NT2/D1 (cell line): ENCODE measurements at regions not wholly inside any gene's neighbourhood (a gene's known extent, or its start where the extent isn't known, plus 50 kb on each side); places are given as distances from the start of the nearest gene placed in this dataset.

ENCODE experiments used
- DNase-seq: peaks from one replicate; pipeline ENCODE4 v3.0.0-alpha.2; 2011; ENCODE audit warnings: low read depth, low spot score
- H3K27me3 ChIP-seq: 2 replicates; pipeline ENCODE4 v1.6.0; 2011; ENCODE audit warnings: mild to moderate bottlenecking; ENCODE audit not compliant: insufficient read length, insufficient read depth
- H3K36me3 ChIP-seq: 2 replicates; pipeline ENCODE4 v1.6.1; 2011; ENCODE audit warnings: mild to moderate bottlenecking, low read length, mixed read lengths; ENCODE audit not compliant: insufficient read depth, insufficient read length
- H3K4me1 ChIP-seq: 2 replicates; pipeline ENCODE4 v1.5.1; 2011; ENCODE audit not compliant: insufficient read depth, insufficient read length
- H3K4me3 ChIP-seq: 2 replicates; pipeline ENCODE4 v1.5.1; 2011; ENCODE audit warnings: low read depth; ENCODE audit not compliant: insufficient read length
- H3K9ac ChIP-seq: 2 replicates; pipeline ENCODE4 v1.6.0; 2011; ENCODE audit warnings: low read depth; ENCODE audit not compliant: insufficient read length
- H3K9me3 ChIP-seq: 2 replicates; pipeline ENCODE4 v1.5.1; 2011; ENCODE audit warnings: mild to moderate bottlenecking, low read length; ENCODE audit not compliant: insufficient read depth
- SUZ12 ChIP-seq: IDR thresholded peaks from 2 replicates; pipeline ENCODE4 v1.6.1; 2011; ENCODE audit not compliant: insufficient read length, insufficient read depth; ENCODE audit errors: extremely low read depth
- YY1 ChIP-seq: IDR thresholded peaks from 2 replicates; pipeline ENCODE4 v1.6.1; 2011; ENCODE audit not compliant: insufficient read length, insufficient read depth
- ZNF274 ChIP-seq: IDR thresholded peaks from 2 replicates; pipeline ENCODE4 v1.6.1; 2011; ENCODE audit warnings: mild to moderate bottlenecking, low read depth, low read length

DNA sequence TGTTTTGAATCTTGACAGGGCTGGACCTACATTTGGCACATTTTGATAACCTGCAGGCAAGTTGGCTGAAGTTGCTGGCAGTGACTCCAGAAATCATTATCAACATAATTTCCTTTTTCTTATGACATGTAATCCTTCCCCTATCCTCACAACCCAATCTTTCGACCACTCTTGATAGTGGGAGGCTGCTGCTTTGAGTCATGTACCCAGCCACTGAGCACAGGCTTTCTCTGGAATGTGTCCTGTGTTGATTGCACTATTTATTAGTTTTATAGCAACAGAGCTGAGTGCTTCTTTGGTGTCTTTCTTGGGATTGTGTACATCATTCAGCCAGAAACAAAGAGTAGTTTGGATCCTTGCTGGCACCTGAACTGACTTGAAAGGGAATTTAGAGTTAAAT is 183.1 kb upstream of the LEF1 start:
- no peaks in the 10 kb centered on the region for H3K36me3 ChIP-seq
- H3K9me3 ChIP-seq = no peaks in the 10 kb centered on the region
- TF ChIP-seq SUZ12 (no peak), YY1 (no peak), ZNF274 (no peak)
- no peak for DNase-seq
- H3K27me3 ChIP-seq = no peaks in the 10 kb centered on the region
- no peak overlapping the region for H3K9ac ChIP-seq
- no peaks in the 10 kb centered on the region for H3K4me1 ChIP-seq
- no peak overlapping the region for H3K4me3 ChIP-seq

DNA sequence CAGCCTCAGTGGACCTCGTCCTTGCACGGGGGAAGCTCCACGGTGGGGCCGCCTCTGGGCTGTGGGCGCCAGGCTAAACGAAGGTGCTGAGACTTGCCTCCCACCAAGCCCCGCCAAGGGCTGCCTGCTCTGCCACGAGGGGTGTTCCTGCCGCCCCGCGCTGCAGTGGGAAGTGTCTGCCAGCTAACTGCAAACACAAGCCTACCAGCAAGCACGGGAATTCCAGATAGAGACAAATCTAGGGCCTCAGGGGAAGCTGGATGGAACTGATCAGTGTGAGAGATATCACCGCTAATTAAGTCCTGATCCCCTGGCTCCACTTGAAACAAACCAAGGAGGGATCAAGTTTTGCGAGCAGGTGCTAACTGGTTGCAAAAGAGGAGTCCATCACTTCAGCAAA is 181.6 kb upstream of the LEF1 start:
- no peak overlapping the region for H3K4me3 ChIP-seq
- H3K4me1 ChIP-seq = no peaks in the 10 kb centered on the region
- no peak overlapping the region for H3K9ac ChIP-seq
- H3K9me3 ChIP-seq = no peaks in the 10 kb centered on the region
- TF ChIP-seq ZNF274 = no peak
- TF ChIP-seq SUZ12 = no peak
- no peak for TF ChIP-seq YY1
- no peaks in the 10 kb centered on the region for H3K36me3 ChIP-seq
- DNase-seq = no peak
- no peaks in the 10 kb centered on the region for H3K27me3 ChIP-seq

DNA sequence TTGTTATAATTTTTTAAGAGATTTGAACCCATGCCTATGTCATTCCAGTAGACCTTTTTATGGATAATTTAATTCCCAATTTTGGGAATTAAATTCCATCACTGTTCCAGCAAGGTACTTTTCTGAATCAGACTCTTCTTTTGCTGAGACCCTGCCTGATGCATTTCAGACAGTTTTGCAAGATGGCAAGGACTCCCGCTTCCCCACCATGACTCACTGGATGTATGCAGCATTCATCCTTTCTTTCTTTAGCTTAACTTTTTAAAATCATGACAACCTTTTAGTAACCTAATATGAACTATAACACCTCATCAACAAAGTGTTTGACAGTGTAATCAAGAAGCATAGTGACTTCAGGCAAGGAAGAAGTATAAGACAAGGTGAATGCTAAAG is 178.1 kb upstream of the LEF1 start:
- Histone ChIP-seq H3K27me3 (no peaks in the 10 kb centered on the region), H3K9me3 (no peaks in the 10 kb centered on the region), H3K9ac (no peak overlapping the region), H3K4me3 (no peak overlapping the region), H3K36me3 (no peaks in the 10 kb centered on the region), H3K4me1 (no peaks in the 10 kb centered on the region)
- no peak for DNase-seq
- TF ChIP-seq SUZ12 = no peak
- no peak for TF ChIP-seq YY1
- no peak for TF ChIP-seq ZNF274

DNA sequence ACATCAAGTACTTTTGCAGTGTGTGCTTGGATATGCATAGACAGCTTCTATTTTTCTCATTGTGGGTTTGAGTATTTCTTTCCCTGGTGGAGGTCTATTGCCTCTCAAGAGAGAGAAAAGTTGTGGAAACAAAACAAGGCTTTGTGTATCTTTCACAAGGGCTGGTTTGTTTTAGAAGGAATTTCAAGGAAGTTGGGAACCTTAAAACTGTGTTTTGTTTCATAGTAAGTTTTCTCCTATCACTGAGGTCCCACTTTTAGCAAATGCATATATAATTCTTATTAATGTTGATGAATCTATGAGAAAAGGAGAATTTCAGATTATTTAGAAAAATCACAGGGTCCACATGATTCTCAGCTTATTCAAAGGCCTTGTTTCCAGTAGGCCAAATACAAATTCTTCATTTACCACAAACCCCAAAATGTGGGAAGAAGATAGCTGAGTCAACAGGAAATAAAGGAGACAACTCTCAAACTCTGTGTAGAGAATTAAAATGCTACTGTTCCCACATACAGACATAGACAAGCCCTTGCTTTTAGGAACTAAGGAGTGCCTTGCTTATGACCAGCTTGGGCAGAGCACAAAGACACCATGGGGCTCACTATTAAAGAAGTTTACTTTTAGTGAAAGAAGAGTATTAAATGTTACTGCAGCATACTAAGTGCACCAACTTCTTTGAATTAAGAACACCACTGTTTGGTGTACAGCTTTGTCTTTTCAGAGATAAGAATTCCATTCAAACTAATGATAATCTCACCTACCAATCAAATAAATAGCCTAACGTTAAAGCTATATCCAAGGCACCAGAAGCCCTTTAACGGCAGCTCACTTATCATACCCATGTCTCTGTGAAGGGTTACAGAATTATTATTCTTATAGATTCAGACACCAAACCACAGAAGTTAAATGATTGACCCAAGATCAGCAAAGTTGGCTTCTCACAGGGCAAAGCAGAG is 177.4 kb upstream of the LEF1 start:
- Histone ChIP-seq H3K9me3 (no peaks in the 10 kb centered on the region), H3K4me3 (no peak overlapping the region), H3K36me3 (no peaks in the 10 kb centered on the region), H3K4me1 (no peaks in the 10 kb centered on the region), H3K9ac (no peak overlapping the region), H3K27me3 (no peaks in the 10 kb centered on the region)
- TF ChIP-seq ZNF274 (no peak), SUZ12 (no peak), YY1 (no peak)
- no peak for DNase-seq

DNA sequence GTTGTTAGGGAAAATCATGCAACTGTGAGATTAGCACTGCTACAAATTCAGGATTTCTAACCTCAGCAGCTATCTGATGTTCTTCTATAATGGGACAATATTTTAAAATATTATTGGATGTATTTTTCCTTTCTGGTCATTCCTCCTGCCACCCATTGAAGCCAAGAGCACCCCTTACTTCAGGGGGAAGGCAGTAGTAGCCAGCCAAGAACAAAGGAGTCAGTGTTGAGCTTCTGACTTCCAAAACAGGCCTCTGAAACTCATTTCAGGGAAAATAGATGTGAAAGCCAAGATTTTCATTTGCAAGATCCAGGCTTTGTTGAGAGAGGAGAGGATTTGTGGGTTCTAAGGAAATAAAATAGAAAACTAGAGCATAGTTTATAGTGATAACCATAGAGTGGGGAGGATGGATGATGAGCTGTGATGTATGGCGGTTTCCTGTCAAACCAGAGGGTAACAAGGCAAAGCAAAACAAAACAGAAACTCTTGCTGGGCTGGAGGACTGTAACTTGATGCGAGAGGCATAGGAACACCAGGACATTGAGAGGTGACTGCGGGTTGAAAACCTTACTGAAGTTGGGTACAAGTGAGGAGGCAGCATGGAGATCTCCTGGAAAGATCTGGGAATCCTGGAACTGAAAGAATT is 173.7 kb upstream of the LEF1 start:
- Histone ChIP-seq H3K27me3 (no peaks in the 10 kb centered on the region), H3K4me3 (no peak overlapping the region), H3K9me3 (no peaks in the 10 kb centered on the region), H3K4me1 (no peaks in the 10 kb centered on the region), H3K9ac (no peak overlapping the region), H3K36me3 (no peaks in the 10 kb centered on the region)
- TF ChIP-seq YY1 (no peak), SUZ12 (no peak), ZNF274 (no peak)
- no peak for DNase-seq

DNA sequence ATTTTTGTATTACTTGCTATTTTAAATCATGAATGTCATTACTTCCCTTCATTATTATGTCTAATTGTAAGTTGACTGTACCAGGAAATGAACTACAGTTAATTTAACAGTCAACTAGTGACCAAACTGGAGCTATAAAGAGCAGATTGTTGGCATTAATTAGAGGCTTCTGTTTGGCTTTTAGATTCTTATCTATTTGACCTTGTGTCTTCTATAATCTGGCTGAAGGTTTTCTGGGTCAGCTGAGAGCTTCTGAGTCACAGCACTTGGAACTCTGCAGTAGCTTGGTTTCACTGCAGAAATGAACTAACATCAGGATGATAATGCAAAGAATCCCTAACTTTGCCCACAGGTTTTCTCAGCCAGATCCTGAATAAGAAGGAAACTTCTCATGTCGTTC is 169.2 kb upstream of the LEF1 start:
- no peak overlapping the region for H3K4me3 ChIP-seq
- H3K9me3 ChIP-seq = no peaks in the 10 kb centered on the region
- no peaks in the 10 kb centered on the region for H3K27me3 ChIP-seq
- no peak for TF ChIP-seq YY1
- no peak for TF ChIP-seq ZNF274
- H3K4me1 ChIP-seq = no peaks in the 10 kb centered on the region
- H3K9ac ChIP-seq = no peak overlapping the region
- H3K36me3 ChIP-seq = no peaks in the 10 kb centered on the region
- DNase-seq = no peak

DNA sequence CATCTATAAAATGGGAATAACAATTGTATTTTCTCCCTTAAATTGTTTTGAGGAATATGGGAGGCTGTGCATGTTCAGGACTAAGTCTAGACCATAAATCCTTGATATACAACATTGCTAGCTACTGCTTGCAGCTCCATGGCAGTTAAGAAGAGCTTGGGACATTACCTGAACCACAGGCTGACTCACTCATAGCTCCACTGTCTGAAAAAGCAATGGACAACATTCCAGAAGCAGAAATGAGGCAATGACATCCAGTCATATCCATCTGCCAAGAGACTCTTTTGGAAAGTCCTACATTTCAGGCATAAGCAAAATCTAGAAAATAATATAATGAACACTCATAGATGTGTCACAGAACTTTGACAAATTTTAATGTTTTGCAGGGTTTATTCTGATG is 167.3 kb upstream of the LEF1 start:
- no peak overlapping the region for H3K4me3 ChIP-seq
- H3K36me3 ChIP-seq = no peaks in the 10 kb centered on the region
- TF ChIP-seq YY1 (no peak), SUZ12 (no peak), ZNF274 (no peak)
- no peaks in the 10 kb centered on the region for H3K9me3 ChIP-seq
- H3K4me1 ChIP-seq = no peaks in the 10 kb centered on the region
- no peaks in the 10 kb centered on the region for H3K27me3 ChIP-seq
- H3K9ac ChIP-seq = no peak overlapping the region
- DNase-seq = no peak
